Transverse colon (tissue), 4 donors: ENCODE measurements at regions not wholly inside any gene's neighbourhood (a gene's known extent, or its start where the extent isn't known, plus 50 kb on each side); places are given as distances from the start of the nearest gene placed in this dataset.
"Not testable (repeated sequence)": the region's sequence is repeated elsewhere in the genome, so short reads cannot be mapped to it uniquely, and the experiment has no call there.

Experiments used
- DNase-seq: peaks from one replicate; pipeline ENCODE4 v3.0.0-alpha.2; 2019
- H3K27ac ChIP-seq, 4 donors: fragments of 200-600 bp; sonication (generic); 2 replicates each; pipeline ENCODE4 v1.5.1; 2016 to 2018; ENCODE audit warnings: inconsistent platforms in 4 of 4
- H3K27me3 ChIP-seq: fragments of 200-600 bp; sonication (generic); 2 replicates; pipeline ENCODE4 v1.5.1; 2017; ENCODE audit warnings: inconsistent platforms
- H3K36me3 ChIP-seq, 4 donors: fragments of 200-600 bp; sonication (generic); 2 replicates each; pipeline ENCODE4 v1.5.1; 2017 to 2019; ENCODE audit warnings: inconsistent platforms in 4 of 4
- H3K4me1 ChIP-seq, 4 donors: fragments of 200-600 bp; sonication (generic); 2 replicates each; pipeline ENCODE4 v1.5.1; 2017 to 2020; ENCODE audit warnings: inconsistent platforms in 4 of 4
- H3K4me3 ChIP-seq, 4 donors: fragments of 200-600 bp; sonication (generic); 1 replicate in 1 of 4; 2 replicates in 3 of 4; pipeline versions ENCODE4 v1.5.1 to v1.6.1; 2017 to 2019; ENCODE audit warnings: inconsistent platforms in 4 of 4
- H3K9me3 ChIP-seq, 2 donors: fragments of 200-600 bp; sonication (generic); 2 replicates each; pipeline ENCODE4 v1.5.1; 2017 to 2019; ENCODE audit warnings: inconsistent platforms in 2 of 2
- EP300 ChIP-seq: sonication (generic); formaldehyde crosslinking; IDR thresholded peaks from one replicate; pipeline ENCODE4 v1.6.1; 2017; ENCODE audit warnings: antibody characterized with exemption, low read depth
- POLR2A ChIP-seq: fragments of 450-650 bp; IDR thresholded peaks from one replicate; pipeline ENCODE4 v1.6.1; 2016; ENCODE audit warnings: antibody characterized with exemption, mild to moderate bottlenecking, moderate library complexity
- POLR2AphosphoS5 ChIP-seq, 3 donors: sonication (generic); formaldehyde crosslinking; IDR thresholded peaks; one replicate each; pipeline ENCODE4 v1.6.1; 2016; ENCODE audit warnings: antibody characterized with exemption in 3 of 3
- WGBS, 2 donors: methylation state at CpG; one replicate each; pipeline ENCODE4 v1.1.5; 2018; ENCODE audit warnings: low coverage in 1 of 2; 5-methylcytosine and 5-hydroxymethylcytosine counted together
- in situ Hi-C, 4 donors: fragments of 200-750 bp; cut with MboI; loops; one replicate each; pipeline versions ENCODE4 v1.15.0 to v1.15.1; 2017; ENCODE audit warnings: low sequenced_read_pairs in 3 of 4, low pct_ligation_motif_present in 1 of 4, low pct_unique_long_range_greater_than_20kb in 1 of 4
- intact Hi-C: fragments of 100-400 bp; cut with DNase I; formaldehyde crosslinking; loops from one replicate; pipeline ENCODE4 v1.15.1; 2023; ENCODE audit warnings: low total_unique reads
- TF ChIP-seq, protein P1 (sequence below), 5 experiments: fragments of 200-600 bp in 3 of 5; fragments of 450-650 bp in 2 of 5; sonication (generic) in 3 of 5; IDR thresholded peaks; 1 replicate in 2 of 5; 2 replicates in 3 of 5; pipeline ENCODE4 v1.5.1; 2016 to 2017; ENCODE audit warnings: antibody characterized with exemption in 5 of 5, inconsistent platforms in 3 of 5, mild to moderate bottlenecking in 2 of 5, moderate library complexity in 1 of 5

DNA sequence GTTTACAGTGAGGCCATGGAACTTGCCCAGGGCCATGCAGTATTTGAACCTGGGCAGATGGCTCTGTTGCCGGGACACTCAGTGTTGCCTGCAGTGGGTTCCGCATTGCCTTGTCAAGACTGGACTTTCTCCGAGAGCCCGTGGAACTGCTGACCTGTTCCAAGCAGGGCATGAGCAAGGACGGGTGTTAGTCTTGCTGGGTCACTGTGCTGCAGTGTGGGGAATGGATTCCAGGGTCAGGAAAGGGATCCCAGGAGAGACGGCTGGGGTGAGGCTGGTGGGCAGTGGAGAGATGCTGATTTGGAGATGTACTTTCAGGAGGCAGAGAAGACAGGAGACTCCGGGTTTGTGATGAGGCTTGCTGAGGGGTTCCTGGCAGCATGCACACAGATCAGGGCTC, 348.7 kb upstream of the HS6ST1 start:
- 81% methylated on average over 7 of the region's 7 CpGs; no CpG with 5 or more reads in 1 of the 2 donors for WGBS, 2 donors
- TF ChIP-seq, protein P1, sequence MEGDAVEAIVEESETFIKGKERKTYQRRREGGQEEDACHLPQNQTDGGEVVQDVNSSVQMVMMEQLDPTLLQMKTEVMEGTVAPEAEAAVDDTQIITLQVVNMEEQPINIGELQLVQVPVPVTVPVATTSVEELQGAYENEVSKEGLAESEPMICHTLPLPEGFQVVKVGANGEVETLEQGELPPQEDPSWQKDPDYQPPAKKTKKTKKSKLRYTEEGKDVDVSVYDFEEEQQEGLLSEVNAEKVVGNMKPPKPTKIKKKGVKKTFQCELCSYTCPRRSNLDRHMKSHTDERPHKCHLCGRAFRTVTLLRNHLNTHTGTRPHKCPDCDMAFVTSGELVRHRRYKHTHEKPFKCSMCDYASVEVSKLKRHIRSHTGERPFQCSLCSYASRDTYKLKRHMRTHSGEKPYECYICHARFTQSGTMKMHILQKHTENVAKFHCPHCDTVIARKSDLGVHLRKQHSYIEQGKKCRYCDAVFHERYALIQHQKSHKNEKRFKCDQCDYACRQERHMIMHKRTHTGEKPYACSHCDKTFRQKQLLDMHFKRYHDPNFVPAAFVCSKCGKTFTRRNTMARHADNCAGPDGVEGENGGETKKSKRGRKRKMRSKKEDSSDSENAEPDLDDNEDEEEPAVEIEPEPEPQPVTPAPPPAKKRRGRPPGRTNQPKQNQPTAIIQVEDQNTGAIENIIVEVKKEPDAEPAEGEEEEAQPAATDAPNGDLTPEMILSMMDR (IDR thresholded peaks at IDR 0.05) = no peak
- TF ChIP-seq POLR2AphosphoS5 (IDR thresholded peaks at IDR 0.05) = no peak
- no peak for TF ChIP-seq EP300
- no peak for TF ChIP-seq POLR2A
- in situ Hi-C loops (no loop called here), intact Hi-C loops (no loop called here)
- no peak for DNase-seq
- Histone ChIP-seq H3K27me3 (no peaks in the 10 kb centered on the region), H3K4me3 (no peak overlapping the region), H3K9me3 (no peaks in the 10 kb centered on the region), H3K36me3 (no peaks in the 10 kb centered on the region), H3K27ac (no peak overlapping the region), H3K4me1 (no peaks in the 10 kb centered on the region)

DNA sequence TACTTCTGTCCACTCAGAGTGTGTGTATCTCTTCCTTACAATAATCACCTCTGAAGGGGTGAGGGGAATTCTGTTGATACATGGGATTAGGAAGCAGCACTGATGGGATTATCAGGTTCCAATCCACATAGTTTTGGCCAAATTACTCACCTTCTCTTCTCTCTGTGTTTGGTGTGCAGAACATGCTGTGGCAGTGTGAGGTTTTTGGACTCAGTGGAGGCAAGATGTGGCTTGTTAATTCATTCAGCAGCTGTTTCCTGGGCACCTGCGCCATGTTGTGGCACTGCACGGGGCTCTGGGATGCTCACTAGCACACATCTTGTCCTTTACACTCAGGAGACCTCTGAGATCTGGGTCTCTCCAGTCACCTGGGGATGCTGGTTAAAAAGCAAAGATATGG, 350.3 kb upstream of the HS6ST1 start:
- DNase-seq = no peak
- Histone ChIP-seq H3K9me3 (no peaks in the 10 kb centered on the region), H3K36me3 (no peaks in the 10 kb centered on the region), H3K4me1 (no peaks in the 10 kb centered on the region), H3K27me3 (no peaks in the 10 kb centered on the region), H3K27ac (no peak overlapping the region), H3K4me3 (no peak overlapping the region)
- intact Hi-C loops (no loop called here), in situ Hi-C loops (no loop called here)
- WGBS, 2 donors = 62% methylated on average over 2 of the region's 2 CpGs; no CpG with 5 or more reads in 1 of the 2 donors
- TF ChIP-seq, protein P1 (IDR thresholded peaks at IDR 0.05) = no peak
- TF ChIP-seq EP300 (no peak), POLR2AphosphoS5 (IDR thresholded peaks at IDR 0.05) (no peak), POLR2A (no peak)

DNA sequence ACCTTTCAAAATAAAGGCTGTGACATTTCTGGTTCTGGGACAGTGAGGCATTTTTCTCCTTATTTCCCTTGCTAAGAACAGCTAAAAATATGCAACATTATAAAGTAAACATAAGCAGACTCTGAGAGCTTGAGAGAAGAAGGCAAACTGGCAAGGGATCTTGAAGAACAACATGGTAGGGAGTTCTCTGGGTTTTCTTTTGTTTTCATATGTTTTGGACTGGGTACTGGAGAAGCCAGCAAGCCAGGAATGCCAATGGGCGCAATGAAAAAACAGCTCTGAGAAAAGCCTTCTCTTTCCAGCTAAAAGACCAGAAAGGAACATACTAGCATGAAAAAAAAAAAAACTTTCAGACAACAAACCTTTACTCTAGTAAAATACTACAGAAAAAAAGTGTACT, 351.4 kb upstream of the HS6ST1 start:
- intact Hi-C loops = no loop called here
- H3K27me3 ChIP-seq = no peaks in the 10 kb centered on the region
- H3K27ac ChIP-seq = no peak overlapping the region
- no peak for TF ChIP-seq POLR2AphosphoS5 (IDR thresholded peaks at IDR 0.05)
- TF ChIP-seq EP300 = no peak
- TF ChIP-seq POLR2A = no peak
- TF ChIP-seq, protein P1 (IDR thresholded peaks at IDR 0.05) = no peak
- H3K9me3 ChIP-seq = no peaks in the 10 kb centered on the region
- WGBS, 2 donors = 94 to 100% methylated on average over 1 of the region's 1 CpG
- in situ Hi-C loops = no loop called here
- no peaks in the 10 kb centered on the region for H3K36me3 ChIP-seq
- H3K4me1 ChIP-seq = no peaks in the 10 kb centered on the region
- DNase-seq = no peak
- H3K4me3 ChIP-seq = no peak overlapping the region

DNA sequence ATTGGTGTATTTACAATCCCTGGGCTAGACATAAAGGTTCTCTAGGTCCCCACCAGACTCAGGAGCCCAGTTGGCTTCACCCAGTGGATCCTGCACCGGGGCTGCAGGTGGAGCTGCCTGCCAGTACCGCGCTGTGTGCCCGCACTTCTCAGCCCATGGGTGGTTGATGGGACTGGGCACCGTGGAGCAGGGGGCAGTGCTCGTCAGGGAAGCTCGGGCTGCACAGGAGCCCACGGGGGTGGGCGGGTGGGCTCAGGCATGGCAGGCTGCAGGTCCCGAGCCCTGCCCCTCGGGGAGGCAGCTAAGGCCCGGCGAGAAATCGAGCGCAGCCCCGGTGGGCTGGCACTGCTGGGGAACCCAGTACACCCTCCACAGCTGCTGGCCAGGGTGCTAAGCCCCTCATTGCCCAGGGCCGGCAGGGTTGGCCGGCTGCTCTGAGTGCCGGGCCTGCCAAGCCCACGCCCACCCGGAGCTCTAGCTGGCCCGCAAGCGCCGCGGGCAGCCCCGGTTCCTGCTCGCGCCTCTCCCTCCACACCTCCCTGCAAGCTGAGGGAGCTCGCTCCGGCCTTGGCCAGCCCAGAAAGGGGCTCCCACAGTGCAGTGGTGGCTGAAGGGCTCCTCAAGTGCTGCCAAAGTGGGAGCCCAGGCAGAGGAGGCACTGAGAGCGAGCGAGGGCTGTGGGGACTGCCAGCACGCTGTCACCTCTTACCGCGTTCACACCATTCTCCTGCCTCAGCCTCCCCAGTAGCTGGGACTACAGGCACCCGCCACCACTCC, 353.5 kb upstream of the HS6ST1 start:
- DNase-seq, intact Hi-C loops, H3K27me3 ChIP-seq, H3K27ac ChIP-seq, in situ Hi-C loops, H3K4me1 ChIP-seq, H3K4me3 ChIP-seq, H3K36me3 ChIP-seq, H3K9me3 ChIP-seq: not testable (repeated sequence)
- WGBS, 2 donors = 94% methylated on average over 27 of the region's 36 CpGs; no CpG with 5 or more reads in 1 of the 2 donors

DNA sequence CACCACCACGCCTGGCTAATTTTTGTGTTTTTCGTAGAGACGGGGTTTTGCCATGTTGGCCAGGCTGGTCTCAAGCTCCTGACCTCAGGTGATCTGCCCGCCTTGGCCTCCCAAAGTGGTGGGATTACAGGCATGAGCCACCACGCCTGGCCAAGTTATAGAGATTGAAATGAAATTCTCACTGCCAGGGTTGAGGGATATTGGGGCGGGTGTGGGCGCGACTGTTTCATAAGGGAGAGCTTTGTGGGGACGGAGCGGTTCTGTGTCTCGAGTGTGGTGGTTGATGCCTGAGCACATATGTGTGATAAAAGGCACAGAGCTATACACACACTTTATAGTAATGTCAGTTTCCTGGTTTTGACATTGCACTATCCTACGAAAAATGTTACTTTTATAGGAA, 361.0 kb upstream of the HS6ST1 start:
- H3K27me3 ChIP-seq, H3K9me3 ChIP-seq, H3K4me1 ChIP-seq, in situ Hi-C loops, H3K27ac ChIP-seq, H3K36me3 ChIP-seq, DNase-seq, intact Hi-C loops, H3K4me3 ChIP-seq: not testable (repeated sequence)
- 87 to 92% methylated on average over 4 to 12 of the region's 12 CpGs for WGBS, 2 donors
